Endothelial cell of umbilical vein (primary cell): ENCODE measurements at regions not wholly inside any gene's neighbourhood (a gene's known extent, or its start where the extent isn't known, plus 50 kb on each side); places are given as distances from the start of the nearest gene placed in this dataset.

Source experiments
- BruUV-seq: library from RNA; stranded (reverse); fragments of 400-500 nt; replicated peaks from 2 replicates; lab custom pipeline; 2021; lab: Mats Ljungman, UMichigan
- CTCF ChIA-PET: fragments of 300-600, 350-600 bp; sonication (Branson Sonifier 250); formaldehyde crosslinking; loops from one replicate; lab custom pipeline; 2021; ENCODE audit warnings: antibody characterized with exemption, inconsistent platforms; lab: Charles Lee
- POLR2A ChIA-PET: fragments of 300-600, 350-600 bp; sonication (Branson Sonifier 250); formaldehyde crosslinking; loops from one replicate; lab custom pipeline; 2021; ENCODE audit warnings: antibody characterized with exemption, inconsistent platforms; lab: Charles Lee
- DNase-seq: peaks from one replicate; pipeline ENCODE4 v3.0.0-alpha.2; 2011; ENCODE audit warnings: low read depth, low spot score
- FAIRE-seq: peaks from 2 replicates; lab custom pipeline; 2011; peaks lifted over from hg19 to GRCh38; lab: Jason Lieb, UNC
- H2AFZ ChIP-seq: 2 replicates; pipeline ENCODE4 v1.6.0; 2012; ENCODE audit warnings: low read depth, low read length, control low read depth, inconsistent platforms
- H3K27ac ChIP-seq: 2 replicates; pipeline ENCODE4 v1.5.1; 2011; ENCODE audit warnings: low read depth, mild to moderate bottlenecking, control low read depth, low read length, moderate library complexity; ENCODE audit not compliant: insufficient read depth
- H3K27me3 ChIP-seq, 2 experiments: 2 replicates each; pipeline versions ENCODE4 v1.6.0 to v1.6.1; 2011; ENCODE audit warnings: low read length in 2 of 2, mixed read lengths in 1 of 2; ENCODE audit not compliant: control insufficient read depth in 2 of 2, insufficient read depth in 2 of 2
- H3K36me3 ChIP-seq, 2 experiments: 2 replicates in 1 of 2; 3 replicates in 1 of 2; pipeline ENCODE4 v1.5.1; 2011; ENCODE audit warnings: low read length in 2 of 2, mild to moderate bottlenecking in 1 of 2, moderate library complexity in 1 of 2; ENCODE audit not compliant: control insufficient read depth in 2 of 2, insufficient read depth in 2 of 2; ENCODE audit errors: extremely low read depth in 1 of 2
- H3K4me1 ChIP-seq: 3 replicates; pipeline ENCODE4 v1.5.1; 2011; ENCODE audit warnings: mild to moderate bottlenecking, low read length; ENCODE audit not compliant: control insufficient read depth, insufficient read depth; ENCODE audit errors: extremely low read depth
- H3K4me2 ChIP-seq: 2 replicates; pipeline ENCODE4 v1.6.1; 2011; ENCODE audit warnings: low read length, control low read depth, mixed read lengths; ENCODE audit not compliant: insufficient read depth
- H3K4me3 ChIP-seq, 3 experiments: fragments of 200-600 bp in 1 of 3; sonication (generic), shearing (Covaris generic) in 1 of 3; replicated peaks in 1 of 3; 2 replicates each; pipeline ENCODE4 v1.5.1; 2011 to 2016; ENCODE audit warnings: control low read depth in 3 of 3, low read length in 3 of 3, mild to moderate bottlenecking in 2 of 3, inconsistent platforms in 1 of 3, low read depth in 1 of 3, moderate library complexity in 1 of 3; ENCODE audit not compliant: insufficient read depth in 1 of 3
- H3K79me2 ChIP-seq: 2 replicates; pipeline ENCODE4 v1.6.0; 2012; ENCODE audit warnings: low read length, inconsistent platforms; ENCODE audit not compliant: control insufficient read depth, insufficient read depth
- H3K9ac ChIP-seq: replicated peaks from 2 replicates; pipeline ENCODE3; 2011; ENCODE audit warnings: low read length, control low read depth; ENCODE audit not compliant: insufficient read depth; ENCODE audit errors: extremely low read depth
- H3K9me1 ChIP-seq: replicated peaks from 3 replicates; pipeline ENCODE4 v1.6.0; 2011; ENCODE audit warnings: mild to moderate bottlenecking, low read length; ENCODE audit not compliant: control insufficient read depth, insufficient read depth; ENCODE audit errors: extremely low read depth
- H3K9me3 ChIP-seq: replicated peaks from 2 replicates; pipeline ENCODE4 v1.5.1; 2012; ENCODE audit warnings: low read length, inconsistent platforms; ENCODE audit not compliant: control insufficient read depth, insufficient read depth
- H4K20me1 ChIP-seq: replicated peaks from 2 replicates; pipeline ENCODE3; 2011; ENCODE audit warnings: mild to moderate bottlenecking, low read length; ENCODE audit not compliant: control insufficient read depth, insufficient read depth; ENCODE audit errors: extremely low read depth
- EZH2 ChIP-seq: IDR thresholded peaks from 2 replicates; pipeline ENCODE4 v1.6.1; 2012; ENCODE audit warnings: borderline replicate concordance, low read depth, mild to moderate bottlenecking, moderate library complexity, low read length, inconsistent platforms; ENCODE audit not compliant: severe bottlenecking
- FOS ChIP-seq: IDR thresholded peaks from 2 replicates; pipeline ENCODE4 v1.6.1; 2011; ENCODE audit warnings: mild to moderate bottlenecking, low read length, moderate library complexity, borderline replicate concordance; ENCODE audit not compliant: insufficient read depth
- GATA2 ChIP-seq: IDR thresholded peaks from 2 replicates; pipeline ENCODE4 v1.7.0; 2011; ENCODE audit warnings: low read depth, mild to moderate bottlenecking, moderate library complexity, mixed read lengths, low read length; ENCODE audit not compliant: insufficient read length, insufficient read depth
- JUN ChIP-seq: IDR thresholded peaks from 2 replicates; pipeline ENCODE4 v1.6.1; 2011; ENCODE audit warnings: borderline replicate concordance, low read depth; ENCODE audit not compliant: insufficient read length, insufficient read depth
- MYC ChIP-seq: IDR thresholded peaks from one replicate; pipeline ENCODE4 v1.6.1; 2011; ENCODE audit warnings: mild to moderate bottlenecking, low read depth, low read length
- POLR2A ChIP-seq: IDR thresholded peaks from 2 replicates; pipeline ENCODE4 v1.6.1; 2012; ENCODE audit warnings: low read depth, mild to moderate bottlenecking, control low read depth, low read length
- POLR2AphosphoS5 ChIP-seq: IDR thresholded peaks from 2 replicates; pipeline ENCODE4 v1.6.1; 2012; ENCODE audit warnings: low read depth, mild to moderate bottlenecking, control low read depth, low read length, moderate library complexity; ENCODE audit not compliant: insufficient read depth
- dilution Hi-C: fragments of 300-500 bp; cut with MboI; formaldehyde crosslinking; loops from one replicate; pipeline ENCODE4 v1.15.0; 2019; ENCODE audit warnings: low sequenced_read_pairs; ENCODE audit not compliant: extremely low pct_ligation_motif_present
- intact Hi-C: fragments of 100-400 bp; cut with micrococcal nuclease; formaldehyde crosslinking; loops from one replicate; pipeline ENCODE4 v1.10.0; 2022
- TF ChIP-seq, protein P1 (sequence below): IDR thresholded peaks from 2 replicates; pipeline ENCODE4 v1.6.1; 2011; ENCODE audit not compliant: insufficient read depth, insufficient read length
- TF ChIP-seq, protein P2 (sequence below), 2 donors: IDR thresholded peaks; 1 replicate in 1 of 2; 2 replicates in 1 of 2; pipeline ENCODE4 v1.5.1; 2011; ENCODE audit warnings: low read length in 2 of 2, mild to moderate bottlenecking in 2 of 2, moderate library complexity in 2 of 2, control low read depth in 1 of 2, inconsistent platforms in 1 of 2, low read depth in 1 of 2; ENCODE audit not compliant: insufficient read depth in 1 of 2; ENCODE audit errors: extremely low read depth in 1 of 2

DNA sequence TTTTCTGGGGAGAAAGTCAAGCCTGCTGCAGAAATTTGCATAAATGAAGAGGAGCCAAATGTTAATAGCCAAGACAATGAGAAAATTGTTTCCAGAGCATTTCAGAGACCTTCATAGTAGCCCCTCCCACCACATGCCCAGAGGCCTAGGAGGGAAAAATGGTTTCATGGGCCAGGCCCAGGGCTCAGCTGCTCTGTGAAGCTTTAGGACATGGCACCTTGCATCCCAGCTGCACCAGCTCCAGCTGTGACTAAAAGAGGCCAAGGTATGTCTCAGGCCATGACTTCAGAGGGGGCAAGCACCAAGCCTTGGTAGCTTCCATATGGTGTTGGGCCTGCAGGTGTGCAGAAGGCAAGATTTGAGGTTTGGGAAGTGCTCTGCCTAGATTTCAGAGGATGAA, 258.8 kb upstream of the SATB1 start:
- ChIA-PET POLR2A (no interaction called here), CTCF (no interaction called here)
- BruUV-seq: no TSS peak
- Histone ChIP-seq H3K4me1 (no peaks in the 10 kb centered on the region), H3K9ac (no peak overlapping the region), H3K27ac (no peak overlapping the region), H3K9me1 (no peaks in the 10 kb centered on the region), H3K27me3 (no peaks in the 10 kb centered on the region), H3K9me3 (peaks cover 4% of the 10 kb centered on the region), H3K79me2 (no peaks in the 10 kb centered on the region), H3K36me3 (no peaks in the 10 kb centered on the region), H2AFZ (no peak overlapping the region), H3K4me3 (no peak overlapping the region), H3K4me2 (no peak overlapping the region), H4K20me1 (no peaks in the 10 kb centered on the region)
- no peak for DNase-seq
- no peak for TF ChIP-seq POLR2A
- no peak for TF ChIP-seq MYC
- TF ChIP-seq, protein P1, sequence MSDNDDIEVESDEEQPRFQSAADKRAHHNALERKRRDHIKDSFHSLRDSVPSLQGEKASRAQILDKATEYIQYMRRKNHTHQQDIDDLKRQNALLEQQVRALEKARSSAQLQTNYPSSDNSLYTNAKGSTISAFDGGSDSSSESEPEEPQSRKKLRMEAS: no peak
- TF ChIP-seq, protein P2, sequence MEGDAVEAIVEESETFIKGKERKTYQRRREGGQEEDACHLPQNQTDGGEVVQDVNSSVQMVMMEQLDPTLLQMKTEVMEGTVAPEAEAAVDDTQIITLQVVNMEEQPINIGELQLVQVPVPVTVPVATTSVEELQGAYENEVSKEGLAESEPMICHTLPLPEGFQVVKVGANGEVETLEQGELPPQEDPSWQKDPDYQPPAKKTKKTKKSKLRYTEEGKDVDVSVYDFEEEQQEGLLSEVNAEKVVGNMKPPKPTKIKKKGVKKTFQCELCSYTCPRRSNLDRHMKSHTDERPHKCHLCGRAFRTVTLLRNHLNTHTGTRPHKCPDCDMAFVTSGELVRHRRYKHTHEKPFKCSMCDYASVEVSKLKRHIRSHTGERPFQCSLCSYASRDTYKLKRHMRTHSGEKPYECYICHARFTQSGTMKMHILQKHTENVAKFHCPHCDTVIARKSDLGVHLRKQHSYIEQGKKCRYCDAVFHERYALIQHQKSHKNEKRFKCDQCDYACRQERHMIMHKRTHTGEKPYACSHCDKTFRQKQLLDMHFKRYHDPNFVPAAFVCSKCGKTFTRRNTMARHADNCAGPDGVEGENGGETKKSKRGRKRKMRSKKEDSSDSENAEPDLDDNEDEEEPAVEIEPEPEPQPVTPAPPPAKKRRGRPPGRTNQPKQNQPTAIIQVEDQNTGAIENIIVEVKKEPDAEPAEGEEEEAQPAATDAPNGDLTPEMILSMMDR (IDR thresholded peaks at IDR 0.05; ENCODE audit: extremely low read depth in 1 of 2, insufficient read depth in 1 of 2, low read depth in 1 of 2, low read length in 2 of 2): no peak
- no peak for TF ChIP-seq POLR2AphosphoS5
- no peak for TF ChIP-seq JUN
- TF ChIP-seq FOS: no peak
- no peak for TF ChIP-seq EZH2
- TF ChIP-seq GATA2: no peak
- FAIRE-seq: no peak
- dilution Hi-C loops (no loop called here), intact Hi-C loops (no loop called here)
